HG02588 (cell line): ENCODE measurements at regions not wholly inside any gene's neighbourhood (a gene's known extent, or its start where the extent isn't known, plus 50 kb on each side); places are given as distances from the start of the nearest gene placed in this dataset.

Experiments
- ATAC-seq: cut with Tn5 transposase; IDR thresholded peaks from one replicate; pipeline ENCODE4 v1.9.1; 2021; ENCODE audit warnings: mild to moderate bottlenecking, moderate library complexity; ENCODE audit not compliant: unreplicated experiment

DNA sequence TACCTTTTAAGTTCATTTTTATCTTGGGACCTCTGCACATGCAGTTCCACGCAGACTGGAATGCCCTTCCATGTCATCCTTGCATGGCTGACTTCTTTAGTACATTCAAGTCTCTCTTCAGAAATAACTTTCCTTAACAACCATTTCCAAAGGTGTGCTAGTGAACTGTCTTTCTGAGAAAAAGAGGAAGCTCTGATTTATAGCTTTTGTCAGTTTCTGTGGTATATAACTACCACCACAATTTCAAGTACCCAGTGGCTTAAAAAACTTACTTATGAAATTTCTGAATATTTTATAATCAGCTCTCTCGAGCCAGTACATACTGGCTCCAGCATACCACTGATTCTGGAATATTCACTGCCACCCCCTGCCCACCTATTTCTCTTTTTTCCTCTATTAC, 1613.8 kb downstream of the MAT2B start:
- ATAC-seq: no peak

DNA sequence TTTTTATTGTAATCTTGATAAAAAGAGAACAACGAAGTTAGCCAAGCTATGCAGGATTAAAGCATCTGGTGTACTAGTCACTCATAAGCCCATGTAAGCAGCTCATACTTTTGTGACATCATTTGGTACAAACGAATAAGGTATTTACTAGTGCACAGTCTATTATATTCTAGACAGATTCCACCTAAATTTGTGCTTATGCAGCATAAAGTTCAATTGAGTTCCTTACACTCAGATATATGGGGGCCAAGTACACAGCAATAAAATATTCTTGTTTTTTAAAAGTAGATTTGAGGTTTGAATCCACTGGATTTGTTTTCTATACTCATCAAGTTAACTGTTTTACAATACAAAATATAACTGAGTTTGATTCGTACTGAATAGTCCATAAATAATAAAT, 1621.2 kb downstream of the MAT2B start:
- no peak for ATAC-seq

- no peak for ATAC-seq
Measured at GRCh38 chr5:165127941-165128340, 1622.5 kb downstream of the MAT2B start.

DNA sequence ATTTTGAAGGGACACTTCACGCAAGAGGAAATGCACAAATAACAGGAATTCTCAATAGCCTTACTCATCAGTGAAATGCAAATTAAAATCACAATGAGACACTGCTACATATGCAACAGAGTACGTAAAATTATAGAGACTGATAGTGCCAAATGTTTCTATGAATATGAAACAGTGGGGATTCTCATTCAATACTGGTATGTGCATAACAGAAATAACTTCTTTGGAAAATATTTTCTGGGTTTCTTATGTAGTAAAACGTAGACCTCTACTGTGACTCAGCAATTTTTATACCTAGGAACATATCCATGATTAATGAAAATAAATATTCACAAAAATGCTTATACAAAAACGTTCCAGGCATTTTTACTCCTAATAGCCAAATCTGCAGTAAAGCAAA, 1625.2 kb downstream of the MAT2B start:
- ATAC-seq: no peak

DNA sequence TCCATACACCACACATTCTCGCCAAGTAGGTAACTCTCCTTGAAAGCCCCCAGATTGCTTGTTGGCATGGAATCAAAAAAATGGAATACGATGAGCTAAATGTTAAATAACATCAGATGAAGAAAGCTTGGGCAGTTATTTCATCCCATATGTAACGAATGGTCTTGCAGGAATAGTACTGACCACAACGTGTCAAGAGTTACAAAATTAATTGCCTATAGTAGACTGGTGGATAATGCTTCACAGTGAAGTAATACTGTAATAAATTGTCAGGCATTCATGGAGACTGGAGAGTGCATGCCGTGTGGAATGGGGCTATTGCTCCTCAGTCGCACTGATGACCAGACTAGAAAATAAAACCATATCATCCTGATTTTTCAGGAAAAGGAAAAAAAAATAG, 1628.7 kb downstream of the MAT2B start:
- ATAC-seq: no peak

- ATAC-seq: no peak
Measured at GRCh38 chr5:165135565-165135964, 1630.1 kb downstream of the MAT2B start.

DNA sequence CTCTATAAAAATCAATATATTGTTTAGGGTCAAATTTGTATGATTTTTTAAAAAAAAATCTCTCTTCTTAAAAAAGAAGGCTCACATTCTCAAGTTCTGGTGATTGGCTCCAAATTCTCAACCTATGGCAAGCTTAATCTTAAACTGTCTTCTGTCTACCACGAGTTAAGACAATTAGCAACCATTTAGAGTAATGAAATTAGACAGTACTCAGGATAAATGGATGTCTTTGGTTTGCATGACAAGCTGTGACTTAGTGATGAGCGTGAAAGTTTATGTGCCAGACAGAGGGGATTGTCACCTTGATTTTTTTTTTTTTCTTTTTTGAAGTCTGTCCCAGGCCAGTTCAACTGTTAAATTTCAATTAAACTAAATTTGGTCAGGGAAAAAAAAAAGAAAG, 1632.3 kb downstream of the MAT2B start:
- ATAC-seq: no peak

DNA sequence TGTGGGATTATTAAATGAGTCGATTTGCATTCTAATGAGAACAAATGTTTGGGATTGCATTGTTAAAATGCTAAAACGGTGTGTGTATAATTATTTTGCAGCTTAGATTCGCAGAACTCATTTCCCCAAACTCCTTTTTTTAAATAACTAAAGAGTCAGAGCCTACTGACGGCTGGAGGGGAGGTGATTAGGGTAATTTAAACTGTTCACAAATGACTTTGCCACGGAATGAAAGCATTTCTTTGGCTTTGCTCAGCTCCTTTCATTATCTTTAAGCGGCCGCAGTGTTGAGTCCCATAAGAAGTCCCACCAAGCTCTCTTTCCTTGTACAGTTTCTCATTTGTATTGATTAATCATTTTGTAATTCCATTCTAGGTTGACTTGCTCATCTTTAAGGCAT, 1632.8 kb downstream of the MAT2B start:
- ATAC-seq: no peak

DNA sequence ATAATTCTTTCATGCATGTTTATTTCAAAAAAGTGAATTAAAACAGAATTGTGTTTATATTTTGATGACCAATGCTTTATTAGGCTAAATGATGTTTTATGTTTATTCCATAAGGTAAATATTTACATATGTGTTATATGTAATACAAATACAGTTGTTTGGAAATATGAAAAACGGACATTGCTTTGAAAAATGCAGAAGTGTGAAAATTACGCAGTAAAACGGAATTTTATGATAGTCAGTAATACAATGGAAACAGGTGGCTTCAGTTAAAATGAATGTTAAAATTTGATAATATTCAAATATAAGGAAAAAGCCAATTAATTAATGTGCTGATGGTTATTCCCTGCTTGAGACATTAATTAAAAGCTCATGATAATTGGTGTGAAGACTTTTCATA, 1633.8 kb downstream of the MAT2B start:
- no peak for ATAC-seq

DNA sequence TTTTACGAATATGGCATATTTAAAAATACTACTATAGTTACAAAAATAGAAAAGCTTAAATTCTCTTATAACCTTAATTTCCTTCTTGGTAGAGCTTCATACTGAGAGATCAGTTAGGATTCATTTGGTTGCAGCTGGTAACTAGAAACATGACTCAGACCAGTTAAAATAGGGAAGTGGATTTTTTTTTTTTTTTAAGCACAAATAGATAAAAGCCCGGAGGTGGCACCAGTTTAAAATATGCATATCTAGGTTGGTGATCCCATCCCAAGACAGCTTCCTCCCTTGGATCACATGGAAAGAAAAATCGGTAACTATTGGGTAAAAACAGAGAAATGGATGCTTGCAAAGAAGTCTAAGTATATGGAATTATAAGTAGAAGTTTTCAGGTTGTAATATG, 1634.3 kb downstream of the MAT2B start:
- ATAC-seq: no peak

- ATAC-seq: no peak
Measured at GRCh38 chr5:165143741-165144140, 1638.3 kb downstream of the MAT2B start.

GRCh38 chr5:165149431-165149830, 1644.0 kb downstream of the MAT2B start:
- no peak for ATAC-seq

DNA sequence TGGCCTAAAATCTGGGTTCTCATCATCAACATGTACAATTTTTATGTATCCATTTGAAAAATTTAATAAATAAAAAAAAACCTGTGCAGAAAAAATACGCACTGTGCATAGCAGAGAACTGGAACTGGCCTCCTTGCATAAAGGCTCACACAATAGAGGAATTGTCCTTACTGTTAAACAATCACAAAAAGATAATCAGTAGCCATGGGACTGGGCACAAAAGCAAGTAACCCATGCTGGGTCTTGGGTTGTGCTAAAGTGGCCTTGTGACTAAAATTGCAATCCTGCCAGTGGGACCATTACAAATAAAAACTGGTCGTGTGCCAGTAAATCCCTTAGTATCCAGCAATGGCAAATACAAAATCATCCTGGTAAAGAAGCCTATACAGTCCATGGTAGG, 1646.6 kb downstream of the MAT2B start:
- no peak for ATAC-seq

DNA sequence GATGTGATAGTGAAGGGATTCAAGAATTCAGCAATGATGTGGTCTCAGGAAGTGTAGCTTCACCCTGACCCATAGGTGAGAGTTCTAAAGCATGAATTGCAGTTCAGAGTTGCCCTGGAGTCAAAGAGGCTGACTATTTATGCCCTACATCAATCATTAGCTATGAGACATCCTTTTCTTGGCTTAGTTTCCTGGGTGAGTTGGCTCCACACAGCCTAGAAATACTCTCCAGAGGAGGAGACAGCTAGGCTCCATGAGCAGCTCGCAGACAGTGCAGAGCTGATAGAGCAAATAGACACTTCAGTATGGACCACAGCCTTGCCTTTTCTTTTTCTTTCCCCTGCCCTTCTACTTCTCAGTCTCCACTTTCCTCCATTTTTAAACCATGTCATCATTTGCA, 1651.8 kb downstream of the MAT2B start:
- ATAC-seq: no peak

GRCh38 chr5:165161204-165161603, 1655.8 kb downstream of the MAT2B start:
- no peak for ATAC-seq

- no peak for ATAC-seq
Measured at GRCh38 chr5:165163861-165164260, 1658.4 kb downstream of the MAT2B start.

GRCh38 chr5:165173651-165174050, 1668.2 kb downstream of the MAT2B start:
- ATAC-seq: no peak

DNA sequence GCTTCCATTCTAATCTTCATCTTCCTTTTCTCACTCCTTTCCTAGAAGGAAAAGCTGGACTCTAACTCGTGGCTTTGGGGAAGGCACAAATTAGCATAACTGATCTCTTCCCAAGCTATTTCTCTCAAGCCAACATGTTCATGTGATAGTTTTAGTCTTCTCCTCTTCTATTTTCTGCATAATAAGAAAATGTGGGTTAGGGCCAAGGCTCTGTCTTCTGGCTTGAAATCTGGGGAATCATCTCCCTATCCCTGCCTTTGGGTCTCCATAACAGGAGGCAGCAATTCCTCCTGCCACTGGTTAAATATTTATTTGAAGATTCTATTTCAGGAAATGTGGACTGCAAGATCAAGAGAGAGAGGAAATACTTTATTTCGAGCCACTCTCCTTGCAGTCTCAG, 1669.6 kb downstream of the MAT2B start:
- no peak for ATAC-seq

GRCh38 chr5:165184183-165184582, 1678.8 kb downstream of the MAT2B start:
- ATAC-seq: no peak

GRCh38 chr5:165185716-165186115, 1680.3 kb downstream of the MAT2B start:
- no peak for ATAC-seq

DNA sequence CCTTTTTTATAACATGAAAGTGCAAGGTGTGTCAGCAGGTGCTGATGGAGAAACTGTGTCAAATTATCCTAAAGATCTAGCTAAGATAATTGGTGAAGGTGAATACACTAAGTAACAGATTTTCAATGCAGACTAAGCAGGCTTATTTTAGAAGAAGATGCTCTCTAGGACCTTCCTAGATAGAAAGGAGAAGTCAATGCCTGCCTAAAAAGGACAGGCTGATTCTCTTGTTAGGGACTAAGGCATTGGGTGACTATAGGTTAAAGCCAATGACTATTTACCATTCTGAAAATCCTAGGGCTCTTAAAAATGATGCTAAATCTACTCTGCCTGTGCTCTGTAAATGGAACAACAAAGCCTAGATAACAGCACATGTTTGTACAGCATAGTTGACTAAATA, 1682.4 kb downstream of the MAT2B start:
- no peak for ATAC-seq

- ATAC-seq: no peak
Measured at GRCh38 chr5:165188556-165189175, 1683.2 kb downstream of the MAT2B start.

DNA sequence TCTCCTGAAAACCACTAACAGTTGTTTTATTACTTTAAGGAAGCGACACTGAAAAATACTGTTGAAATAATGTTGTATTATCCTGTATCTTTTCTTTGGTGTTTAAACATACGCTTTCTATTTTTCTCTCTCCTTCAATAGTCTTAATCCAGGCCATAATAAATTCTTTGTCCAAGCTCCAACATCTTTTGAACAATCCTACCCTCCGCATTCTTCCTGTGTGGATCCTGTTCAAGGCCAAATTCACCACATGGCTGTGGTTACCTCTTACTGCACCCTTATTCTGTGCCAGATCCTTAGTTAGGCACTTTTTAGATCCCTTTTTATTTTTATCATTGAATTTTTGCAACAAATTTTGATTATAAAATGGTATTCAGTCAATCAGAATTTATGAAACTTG, 1691.5 kb downstream of the MAT2B start:
- ATAC-seq: no peak

DNA sequence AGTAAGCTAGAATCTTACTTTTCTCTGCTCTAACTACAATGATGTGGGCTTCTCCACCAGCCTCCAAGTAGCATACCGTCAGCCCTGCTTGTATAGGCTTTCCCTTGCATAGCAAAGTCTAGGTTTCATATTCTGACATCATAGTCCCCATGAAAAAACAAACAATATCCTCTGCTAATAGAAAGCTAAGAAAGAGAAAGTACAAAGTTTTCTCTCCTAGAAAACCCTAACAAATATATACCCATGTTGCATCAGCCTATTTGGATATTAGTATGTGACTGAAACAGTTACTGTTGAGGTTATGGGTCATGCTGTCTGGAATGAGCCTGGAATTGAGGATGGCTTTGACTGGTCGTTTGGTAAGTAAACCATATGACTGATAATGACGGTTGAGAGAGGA, 1696.0 kb downstream of the MAT2B start:
- no peak for ATAC-seq
